Erythroblast (primary cell): ENCODE measurements at regions not wholly inside any gene's neighbourhood (a gene's known extent, or its start where the extent isn't known, plus 50 kb on each side); places are given as distances from the start of the nearest gene placed in this dataset.

Experiments used
- GATA1 ChIP-seq: IDR thresholded peaks from 2 replicates; pipeline ENCODE4 v1.6.1; 2011; ENCODE audit warnings: low read depth, mild to moderate bottlenecking, control low read depth, low read length, moderate library complexity
- POLR2A ChIP-seq: IDR thresholded peaks from 2 replicates; pipeline ENCODE4 v1.6.1; 2011; ENCODE audit warnings: mild to moderate bottlenecking, low read length

DNA sequence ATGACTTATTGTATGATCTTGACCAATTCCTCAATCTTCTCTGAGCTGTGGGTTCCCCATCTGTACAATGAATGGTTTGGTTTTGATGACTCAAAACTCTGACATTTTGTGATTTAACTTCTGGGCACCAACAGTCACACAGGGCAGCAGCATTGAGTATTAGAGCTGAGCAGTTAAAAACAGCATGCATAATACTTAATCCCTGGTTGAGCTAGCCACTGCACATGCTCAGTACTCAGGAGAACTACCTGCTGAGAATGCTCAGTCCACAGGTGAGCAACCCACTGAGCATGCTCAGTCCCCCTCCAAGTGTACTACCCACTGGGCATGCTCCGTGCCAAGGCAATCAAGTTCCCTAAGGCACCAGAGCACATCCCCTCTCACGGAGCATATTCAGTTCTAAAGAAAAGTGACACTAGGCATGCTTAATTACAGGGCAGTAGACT lies 68.7 kb downstream of the AIPL1 start:
- TF ChIP-seq POLR2A = no peak
- TF ChIP-seq GATA1 = no peak
